Activated CD4-positive, alpha-beta T cell treated with anti-CD3 and anti-CD28 coated beads, Interleukin-2, Interleukin-4, amounts not matched to agents 100 ng/mL and 50 ng/mL, durations not matched to agents 16 hours and 8 hours (primary cell): ENCODE measurements at regions not wholly inside any gene's neighbourhood (a gene's known extent, or its start where the extent isn't known, plus 50 kb on each side); places are given as distances from the start of the nearest gene placed in this dataset.

ENCODE experiments used
- DNase-seq: peaks from one replicate; pipeline ENCODE4 v3.0.0-alpha.2; 2020; ENCODE audit warnings: low spot score

- no peak for DNase-seq
Observed at GRCh38 chr3:148379763-148380382, 317.8 kb upstream of the AGTR1 start.

GRCh38 chr3:148381051-148381450 is 316.7 kb upstream of the AGTR1 start:
- DNase-seq = no peak

GRCh38 chr3:148389916-148390315 is 307.8 kb upstream of the AGTR1 start:
- DNase-seq = no peak

GRCh38 chr3:148395821-148396220 is 301.9 kb upstream of the AGTR1 start:
- DNase-seq = no peak

- DNase-seq = no peak
Observed at GRCh38 chr3:148400754-148401153, 296.9 kb upstream of the AGTR1 start.

GRCh38 chr3:148408667-148409066 is 289.0 kb upstream of the AGTR1 start:
- no peak for DNase-seq

GRCh38 chr3:148420242-148420641 is 277.5 kb upstream of the AGTR1 start:
- DNase-seq = no peak

GRCh38 chr3:148428862-148429605 is 268.7 kb upstream of the AGTR1 start:
- no peak for DNase-seq

- DNase-seq = no peak
Observed at GRCh38 chr3:148433665-148434064, 264.0 kb upstream of the AGTR1 start.

- no peak for DNase-seq
Observed at GRCh38 chr3:148435534-148435933, 262.2 kb upstream of the AGTR1 start.

- no peak for DNase-seq
Observed at GRCh38 chr3:148439254-148439822, 258.4 kb upstream of the AGTR1 start.

- no peak for DNase-seq
Observed at GRCh38 chr3:148441191-148441590, 256.5 kb upstream of the AGTR1 start.

- DNase-seq = no peak
Observed at GRCh38 chr3:148450819-148451218, 246.9 kb upstream of the AGTR1 start.

GRCh38 chr3:148451969-148452368 is 245.7 kb upstream of the AGTR1 start:
- no peak for DNase-seq

GRCh38 chr3:148453781-148454191 is 243.9 kb upstream of the AGTR1 start:
- no peak for DNase-seq

GRCh38 chr3:148455098-148455497 is 242.6 kb upstream of the AGTR1 start:
- DNase-seq = no peak

- DNase-seq = no peak
Observed at GRCh38 chr3:148457886-148458285, 239.8 kb upstream of the AGTR1 start.

- no peak for DNase-seq
Observed at GRCh38 chr3:148459931-148460513, 237.7 kb upstream of the AGTR1 start.

- no peak for DNase-seq
Observed at GRCh38 chr3:148460686-148461085, 237.0 kb upstream of the AGTR1 start.

GRCh38 chr3:148464246-148464645 is 233.5 kb upstream of the AGTR1 start:
- DNase-seq = no peak

GRCh38 chr3:148466143-148466542 is 231.6 kb upstream of the AGTR1 start:
- DNase-seq = no peak

- DNase-seq = no peak
Observed at GRCh38 chr3:148466980-148467740, 230.5 kb upstream of the AGTR1 start.
